Heart right ventricle (tissue), 16 donors: ENCODE measurements at regions not wholly inside any gene's neighbourhood (a gene's known extent, or its start where the extent isn't known, plus 50 kb on each side); places are given as distances from the start of the nearest gene placed in this dataset.

Experiments used
- ATAC-seq, 8 donors: fragments of 200-7000 bp; cut with Tn5 transposase; one replicate each; pipeline ENCODE4 v1.9.1; 2020; ENCODE audit warnings: mild to moderate bottlenecking in 8 of 8, moderate library complexity in 8 of 8, moderate number of reproducible peaks in 1 of 8
- DNase-seq, 2 donors: peaks; one replicate each; pipeline ENCODE4 v3.0.0-alpha.2; 2020
- H3K27ac ChIP-seq, 10 donors: fragments of 200-600 bp; sonication (generic) in 2 of 10; one replicate each; pipeline versions ENCODE4 v1.5.0 to v1.8.0; 2020 to 2022; ENCODE audit warnings: mild to moderate bottlenecking in 3 of 10
- H3K27me3 ChIP-seq, 7 donors: fragments of 200-600 bp; one replicate each; pipeline ENCODE4 v1.8.0; 2021 to 2022; ENCODE audit warnings: mild to moderate bottlenecking in 2 of 7
- H3K36me3 ChIP-seq, 9 donors: fragments of 200-600 bp; sonication (generic) in 1 of 9; one replicate each; pipeline versions ENCODE4 v1.5.0 to v1.8.0; 2020 to 2022; ENCODE audit warnings: mild to moderate bottlenecking in 2 of 9
- H3K4me1 ChIP-seq, 9 donors: fragments of 200-600 bp; sonication (generic) in 1 of 9; one replicate each; pipeline versions ENCODE4 v1.5.0 to v1.8.0; 2020 to 2022; ENCODE audit warnings: mild to moderate bottlenecking in 4 of 9
- H3K4me3 ChIP-seq, 10 donors: fragments of 200-600 bp; sonication (generic) in 2 of 10; one replicate each; pipeline versions ENCODE4 v1.5.0 to v1.8.0; 2020 to 2022; ENCODE audit warnings: mild to moderate bottlenecking in 7 of 10, moderate library complexity in 2 of 10
- H3K9me3 ChIP-seq, 11 donors: fragments of 200-600 bp in 10 of 11; sonication (generic) in 2 of 11; one replicate each; pipeline versions ENCODE4 v1.5.0 to v1.8.0; 2013 to 2022; ENCODE audit warnings: mild to moderate bottlenecking in 2 of 11, control low read depth in 1 of 11, moderate library complexity in 1 of 11
- WGBS, 2 donors: extraction: QIAGEN DNeasy Blood & Tissue Kit; methylation state at CpG; one replicate each; pipeline ENCODE4 v1.1.7; 2013; ENCODE audit warnings: inconsistent platforms in 1 of 2; 5-methylcytosine and 5-hydroxymethylcytosine counted together
- intact Hi-C, 10 donors: fragments of 100-400 bp; cut with DNase I; formaldehyde crosslinking; loops; one replicate each; pipeline versions ENCODE4 v1.11.1 to v1.14.2; 2022
- TF ChIP-seq, protein P1 (sequence below), 9 donors: fragments of 200-600 bp; sonication (generic) in 2 of 9; IDR thresholded peaks; one replicate each; pipeline versions ENCODE4 v1.5.0 to v1.8.0; 2021 to 2022; ENCODE audit warnings: antibody characterized with exemption in 9 of 9, mild to moderate bottlenecking in 5 of 9, moderate library complexity in 1 of 9
- donor health status: Arrhythmogenic right ventricular cardiomyopathy.
- donor health status: ischemic (EF 13 %, LVEDD 7.1; RV severe dilation, severe dysfunction).
- donor health status: healthy with polysubstance abuse.
- donor health status: DM: no; HTN: yes; CAD: no.
- donor health status: DM: no; HTN: no; CAD: no.
- donor health status: ischemic (EF 25% LVEDD 6.9; RV normal size, moderate dysfunction).
- donor health status: ischemic (EF 25% LVEDD 5.7; RV mildly dilated, moderate dysfunction).
- donor health status: healthy.
- donor health status: DM: yes; HTN: yes; CAD: no.
- donor health status: Ischemic cardiomyopathy.
- donor health status: ischemic (EF 35%, LVEDD 5.7; RV mildly dilated, moderate dysfunction).
- donor health status: nonischemic (EF 11% LVEDD 7.7; RV severe dilation, severe dysfunction).
- donor health status: DM: yes; HTN: yes; CAD: no.
- donor health status: PGD.
- donor health status: ischemic (EF 29% LVEDD 5.4; RV normal size, mild dysfunction).
- donor health status: nonischemic (EF 23%, LVEDD 6.1; RV moderate dilation, normal function).

DNA sequence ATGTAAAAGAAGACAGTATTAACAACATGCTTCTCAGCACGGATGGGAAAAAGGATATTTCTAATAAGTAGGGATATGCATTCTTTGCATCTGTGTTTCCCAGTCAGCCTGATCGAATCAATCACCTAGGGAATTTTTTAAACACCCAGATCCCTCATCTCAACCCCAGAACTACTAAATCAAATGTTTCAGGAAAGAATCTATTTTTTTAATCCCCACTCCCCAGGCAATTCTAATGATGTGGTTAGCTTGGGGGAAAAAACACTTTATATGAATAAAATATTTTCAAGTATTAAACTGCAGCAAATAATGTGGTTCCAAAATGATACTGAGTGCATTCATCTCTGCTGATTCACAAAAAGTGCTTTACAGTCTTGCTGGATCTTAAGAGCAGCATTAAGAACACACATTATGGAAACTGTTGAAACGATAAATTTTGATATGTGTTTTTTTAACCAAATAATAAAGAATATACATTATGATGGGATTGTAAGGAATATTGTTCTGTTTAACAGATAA lies 68.7 kb upstream of the GUCY1A1 start:
- DNase-seq = no peak
- intact Hi-C loops = no loop called here
- no peak overlapping the region for H3K4me3 ChIP-seq
- 59 to 76% methylated on average over 3 of the region's 3 CpGs for WGBS, 2 donors
- TF ChIP-seq, protein P1, sequence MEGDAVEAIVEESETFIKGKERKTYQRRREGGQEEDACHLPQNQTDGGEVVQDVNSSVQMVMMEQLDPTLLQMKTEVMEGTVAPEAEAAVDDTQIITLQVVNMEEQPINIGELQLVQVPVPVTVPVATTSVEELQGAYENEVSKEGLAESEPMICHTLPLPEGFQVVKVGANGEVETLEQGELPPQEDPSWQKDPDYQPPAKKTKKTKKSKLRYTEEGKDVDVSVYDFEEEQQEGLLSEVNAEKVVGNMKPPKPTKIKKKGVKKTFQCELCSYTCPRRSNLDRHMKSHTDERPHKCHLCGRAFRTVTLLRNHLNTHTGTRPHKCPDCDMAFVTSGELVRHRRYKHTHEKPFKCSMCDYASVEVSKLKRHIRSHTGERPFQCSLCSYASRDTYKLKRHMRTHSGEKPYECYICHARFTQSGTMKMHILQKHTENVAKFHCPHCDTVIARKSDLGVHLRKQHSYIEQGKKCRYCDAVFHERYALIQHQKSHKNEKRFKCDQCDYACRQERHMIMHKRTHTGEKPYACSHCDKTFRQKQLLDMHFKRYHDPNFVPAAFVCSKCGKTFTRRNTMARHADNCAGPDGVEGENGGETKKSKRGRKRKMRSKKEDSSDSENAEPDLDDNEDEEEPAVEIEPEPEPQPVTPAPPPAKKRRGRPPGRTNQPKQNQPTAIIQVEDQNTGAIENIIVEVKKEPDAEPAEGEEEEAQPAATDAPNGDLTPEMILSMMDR (IDR thresholded peaks at IDR 0.05) = no peak
- no peaks in the 10 kb centered on the region for H3K27me3 ChIP-seq
- H3K27ac ChIP-seq = no peak overlapping the region
- no peaks in the 10 kb centered on the region for H3K36me3 ChIP-seq
- no peak for ATAC-seq
- no peaks in the 10 kb centered on the region for H3K9me3 ChIP-seq
- peaks cover 0 to 2% (median 0%) of the 10 kb centered on the region in 9 donors for H3K4me1 ChIP-seq

DNA sequence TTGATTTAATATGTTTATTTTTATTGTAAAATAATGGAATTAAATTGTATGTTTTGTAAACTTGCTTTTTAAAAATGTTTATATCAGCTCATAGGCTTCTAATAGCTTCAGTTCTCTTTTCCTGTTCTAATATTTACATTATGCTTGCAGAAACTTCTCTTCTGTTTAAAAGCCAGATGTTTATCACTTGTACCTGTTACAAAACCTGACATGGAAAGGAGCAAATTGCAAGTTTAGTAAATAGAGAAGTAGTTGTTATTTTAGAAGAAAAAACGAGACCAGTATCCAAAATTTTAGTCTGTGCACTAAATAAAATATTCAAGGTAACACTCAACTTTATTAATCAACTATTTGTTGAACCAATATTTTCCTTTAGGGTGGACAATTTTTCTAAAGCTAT lies 69.4 kb upstream of the GUCY1A1 start:
- no peaks in the 10 kb centered on the region for H3K27me3 ChIP-seq
- TF ChIP-seq, protein P1 (IDR thresholded peaks at IDR 0.05) = no peak
- peaks cover 0 to 6% (median 0%) of the 10 kb centered on the region in 9 donors for H3K4me1 ChIP-seq
- no peaks in the 10 kb centered on the region for H3K36me3 ChIP-seq
- DNase-seq = no peak
- ATAC-seq = no peak
- intact Hi-C loops = no loop called here
- no peaks in the 10 kb centered on the region for H3K9me3 ChIP-seq
- H3K27ac ChIP-seq = no peak overlapping the region
- H3K4me3 ChIP-seq = no peak overlapping the region
- 44 to 77% methylated on average over 1 of the region's 1 CpG for WGBS, 2 donors

DNA sequence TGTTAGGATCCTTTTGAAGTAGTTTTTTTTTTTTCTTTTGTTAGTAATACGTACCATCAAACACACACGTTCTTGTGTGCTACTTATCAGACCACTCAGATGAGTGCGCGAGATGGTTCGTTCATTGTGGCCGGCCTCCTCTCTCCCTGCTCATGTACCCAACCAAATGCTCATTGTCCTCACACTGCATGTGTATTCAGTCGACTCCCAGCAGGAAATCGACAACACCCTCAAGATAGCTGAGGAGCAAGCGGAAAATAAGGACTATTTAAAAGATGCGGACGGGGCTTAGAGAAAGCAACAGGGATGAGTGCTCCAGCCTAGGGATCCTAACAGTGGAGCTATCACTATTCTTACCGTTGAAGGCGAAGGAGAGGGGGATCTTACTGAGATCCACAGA lies 72.9 kb upstream of the GUCY1A1 start:
- H3K27ac ChIP-seq = peak overlapping the region in 3 of 10 donors; percentile 4 to 67 (median 57)
- DNase-seq (no peak), ATAC-seq (no peak)
- intact Hi-C loops = no loop called here
- 82 to 87% methylated on average over 13 of the region's 13 CpGs for WGBS, 2 donors
- H3K4me3 ChIP-seq = no peak overlapping the region
- H3K36me3 ChIP-seq = no peaks in the 10 kb centered on the region
- H3K4me1 ChIP-seq = peaks cover 0 to 17% (median 0%) of the 10 kb centered on the region in 9 donors
- TF ChIP-seq, protein P1 (IDR thresholded peaks at IDR 0.05) = no peak
- H3K9me3 ChIP-seq = no peaks in the 10 kb centered on the region
- no peaks in the 10 kb centered on the region for H3K27me3 ChIP-seq

DNA sequence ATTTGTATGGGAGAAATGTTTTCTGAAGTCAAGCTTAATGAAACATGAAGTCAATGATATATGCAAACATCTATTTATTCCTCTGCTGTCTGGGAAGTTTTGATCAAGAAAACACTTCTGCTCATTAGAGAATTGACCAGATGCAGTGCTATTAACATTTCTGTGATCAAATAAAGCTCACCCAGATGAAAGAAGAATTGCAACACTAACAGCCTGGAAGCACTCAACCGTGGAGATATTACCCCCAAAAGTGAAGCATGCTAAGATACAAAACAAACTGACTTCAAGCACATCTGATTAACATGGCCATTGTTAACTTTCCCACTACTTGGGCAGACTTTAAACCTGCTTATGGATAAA lies 73.7 kb upstream of the GUCY1A1 start:
- peak in 6 of 8 donors; percentile 31 to 66 (median 48) for ATAC-seq
- Histone ChIP-seq H3K27me3 (no peaks in the 10 kb centered on the region), H3K4me1 (peaks cover 0 to 17% (median 0%) of the 10 kb centered on the region in 9 donors), H3K27ac (peak overlapping the region in 7 of 10 donors; percentile 4 to 67 (median 21)), H3K36me3 (no peaks in the 10 kb centered on the region), H3K9me3 (no peaks in the 10 kb centered on the region), H3K4me3 (no peak overlapping the region)
- intact Hi-C loops = no loop called here
- TF ChIP-seq, protein P1 (IDR thresholded peaks at IDR 0.05) = no peak
- no peak for DNase-seq
- 52 to 69% methylated on average over 1 of the region's 1 CpG for WGBS, 2 donors
